Peyer's patch (tissue), 4 donors: ENCODE measurements at regions not wholly inside any gene's neighbourhood (a gene's known extent, or its start where the extent isn't known, plus 50 kb on each side); places are given as distances from the start of the nearest gene placed in this dataset.

Source experiments
- DNase-seq, 3 donors: peaks; one replicate each; pipeline ENCODE4 v3.0.0-alpha.2; 2017 to 2019
- H3K27ac ChIP-seq, 4 donors: fragments of 200-600 bp; sonication (generic); one replicate each; pipeline ENCODE4 v1.5.1; 2016 to 2019
- H3K27me3 ChIP-seq, 2 donors: fragments of 200-600 bp; sonication (generic); one replicate each; pipeline ENCODE4 v1.5.1; 2019
- H3K36me3 ChIP-seq, 3 donors: fragments of 200-600 bp; sonication (generic); one replicate each; pipeline ENCODE4 v1.5.1; 2016 to 2019
- H3K4me1 ChIP-seq, 4 donors: fragments of 200-600 bp; sonication (generic); one replicate each; pipeline ENCODE4 v1.5.1; 2016 to 2019
- H3K4me3 ChIP-seq, 4 donors: fragments of 200-600 bp; sonication (generic); 1 replicate in 3 of 4; 2 replicates in 1 of 4; pipeline ENCODE4 v1.5.1; 2016 to 2019; ENCODE audit warnings: mild to moderate bottlenecking in 1 of 4
- H3K9me3 ChIP-seq, 4 donors: fragments of 200-600 bp; sonication (generic); one replicate each; pipeline ENCODE4 v1.5.1; 2016 to 2019; ENCODE audit warnings: mild to moderate bottlenecking in 1 of 4
- CTCF ChIP-seq, 6 experiments: fragments of 450-650 bp in 4 of 6; fragments of 200-600 bp in 2 of 6; sonication (generic) in 1 of 6; IDR thresholded peaks; one replicate each; pipeline ENCODE4 v1.5.1; 2017 to 2019; ENCODE audit warnings: antibody characterized with exemption in 6 of 6, mild to moderate bottlenecking in 3 of 6, moderate library complexity in 1 of 6
- POLR2A ChIP-seq, 2 donors: fragments of 450-650 bp; IDR thresholded peaks; one replicate each; pipeline ENCODE4 v1.5.1; 2017; ENCODE audit warnings: antibody characterized with exemption in 2 of 2, mild to moderate bottlenecking in 2 of 2, moderate library complexity in 2 of 2

- no peaks in the 10 kb centered on the region for H3K27me3 ChIP-seq
- H3K27ac ChIP-seq: no peak overlapping the region
- no peak for DNase-seq
- H3K4me1 ChIP-seq: no peaks in the 10 kb centered on the region
- no peaks in the 10 kb centered on the region for H3K36me3 ChIP-seq
- no peaks in the 10 kb centered on the region for H3K9me3 ChIP-seq
- no peak overlapping the region for H3K4me3 ChIP-seq
- TF ChIP-seq POLR2A (IDR thresholded peaks at IDR 0.05): no peak
- no peak for TF ChIP-seq CTCF (IDR thresholded peaks at IDR 0.05)
These were observed 85.1 kb upstream of the LMO4 start for GRCh38 chr1:87243573-87243972.

DNA sequence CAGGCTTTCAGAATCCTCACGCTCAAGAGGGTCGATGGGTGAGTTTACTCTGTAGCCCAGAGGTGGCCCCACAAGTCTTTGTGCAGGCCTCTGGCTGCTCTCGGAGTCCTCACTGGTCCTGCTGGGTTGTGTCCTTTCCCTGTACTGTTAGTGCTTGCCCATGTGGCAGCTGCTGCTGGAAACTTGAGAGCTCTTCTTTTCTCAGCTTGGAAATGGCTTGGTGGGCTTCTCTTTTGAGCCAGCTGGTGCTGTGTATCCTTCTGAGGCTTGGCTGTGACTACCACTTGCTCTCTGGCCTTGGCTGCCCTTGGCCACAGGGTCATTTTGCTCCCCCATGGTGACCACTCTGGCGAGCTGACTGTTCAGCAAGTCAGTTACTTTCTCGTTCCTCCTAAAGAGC is 82.2 kb upstream of the LMO4 start:
- no peak for TF ChIP-seq CTCF (IDR thresholded peaks at IDR 0.05)
- TF ChIP-seq POLR2A (IDR thresholded peaks at IDR 0.05): no peak
- Histone ChIP-seq H3K4me3 (no peak overlapping the region), H3K36me3 (no peaks in the 10 kb centered on the region), H3K27me3 (no peaks in the 10 kb centered on the region), H3K4me1 (no peaks in the 10 kb centered on the region), H3K27ac (no peak overlapping the region), H3K9me3 (no peaks in the 10 kb centered on the region)
- no peak for DNase-seq

DNA sequence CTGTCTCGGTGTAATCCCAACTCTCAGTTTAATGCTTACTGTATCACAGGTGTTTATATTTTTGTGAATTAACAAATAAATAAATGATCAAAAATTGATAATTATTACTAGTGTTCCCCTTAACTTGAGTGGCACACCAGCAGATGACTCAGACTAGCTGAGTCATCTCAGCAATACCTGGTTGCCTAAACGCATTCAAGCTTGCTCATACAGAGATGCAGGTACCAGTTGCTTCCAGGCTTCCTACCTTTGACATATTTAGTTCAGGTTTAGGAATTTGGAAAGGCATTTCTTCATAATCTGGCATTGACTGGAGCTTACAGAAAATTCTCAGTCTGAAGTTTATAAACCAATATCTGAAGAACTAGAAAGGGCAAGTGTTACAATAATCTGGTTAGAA is 78.9 kb upstream of the LMO4 start:
- TF ChIP-seq POLR2A (IDR thresholded peaks at IDR 0.05) (no peak), CTCF (IDR thresholded peaks at IDR 0.05) (no peak)
- DNase-seq: no peak
- no peaks in the 10 kb centered on the region for H3K36me3 ChIP-seq
- no peaks in the 10 kb centered on the region for H3K27me3 ChIP-seq
- no peaks in the 10 kb centered on the region for H3K9me3 ChIP-seq
- H3K4me1 ChIP-seq: no peaks in the 10 kb centered on the region
- no peak overlapping the region for H3K4me3 ChIP-seq
- no peak overlapping the region for H3K27ac ChIP-seq

DNA sequence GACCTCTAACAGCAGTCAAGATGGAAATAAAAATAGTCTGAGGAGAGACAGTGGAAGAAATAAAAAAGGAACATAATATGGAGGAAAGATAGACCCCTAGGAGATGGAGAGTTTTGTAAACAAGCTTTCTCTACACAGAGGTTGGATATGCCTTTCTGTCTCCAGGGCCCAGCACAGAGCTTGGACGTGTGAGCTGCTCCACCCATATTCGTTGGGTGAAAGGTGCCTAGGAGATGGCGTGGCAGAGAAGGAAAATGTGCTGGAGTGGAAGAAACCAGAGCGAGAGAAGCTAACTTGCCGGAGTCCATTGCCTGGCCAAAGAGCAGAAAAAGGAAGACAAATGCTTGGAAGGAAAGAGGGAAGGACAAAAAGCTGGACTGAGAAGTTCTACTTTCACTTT is 78.3 kb upstream of the LMO4 start:
- Histone ChIP-seq H3K27ac (no peak overlapping the region), H3K36me3 (no peaks in the 10 kb centered on the region), H3K27me3 (no peaks in the 10 kb centered on the region), H3K4me3 (no peak overlapping the region), H3K9me3 (no peaks in the 10 kb centered on the region), H3K4me1 (no peaks in the 10 kb centered on the region)
- TF ChIP-seq CTCF (IDR thresholded peaks at IDR 0.05): no peak
- TF ChIP-seq POLR2A (IDR thresholded peaks at IDR 0.05): no peak
- no peak for DNase-seq

- Histone ChIP-seq H3K9me3 (no peaks in the 10 kb centered on the region), H3K27me3 (no peaks in the 10 kb centered on the region), H3K4me3 (no peak overlapping the region), H3K36me3 (no peaks in the 10 kb centered on the region), H3K27ac (no peak overlapping the region), H3K4me1 (no peaks in the 10 kb centered on the region)
- TF ChIP-seq POLR2A (IDR thresholded peaks at IDR 0.05) (no peak), CTCF (IDR thresholded peaks at IDR 0.05) (no peak)
- no peak for DNase-seq
These were observed 76.3 kb upstream of the LMO4 start for GRCh38 chr1:87252406-87252805.

GRCh38 chr1:87262688-87263087 is 66.0 kb upstream of the LMO4 start:
- no peak overlapping the region for H3K27ac ChIP-seq
- TF ChIP-seq POLR2A (IDR thresholded peaks at IDR 0.05) (no peak), CTCF (IDR thresholded peaks at IDR 0.05) (no peak)
- H3K9me3 ChIP-seq: no peaks in the 10 kb centered on the region
- H3K4me1 ChIP-seq: no peaks in the 10 kb centered on the region
- no peak overlapping the region for H3K4me3 ChIP-seq
- H3K36me3 ChIP-seq: no peaks in the 10 kb centered on the region
- no peak for DNase-seq
- H3K27me3 ChIP-seq: no peaks in the 10 kb centered on the region
